Sigmoid colon (tissue), 6 donors: ENCODE measurements at regions not wholly inside any gene's neighbourhood (a gene's known extent, or its start where the extent isn't known, plus 50 kb on each side); places are given as distances from the start of the nearest gene placed in this dataset.

Experiments used
- DNase-seq: peaks from one replicate; pipeline ENCODE4 v3.0.0-alpha.2; 2019
- H3K27ac ChIP-seq, 4 donors: fragments of 200-600 bp; sonication (generic); one replicate each; pipeline ENCODE4 v1.5.1; 2016 to 2019; ENCODE audit warnings: mild to moderate bottlenecking in 1 of 4
- H3K27me3 ChIP-seq, 3 donors: fragments of 200-600 bp; sonication (generic); one replicate each; pipeline ENCODE4 v1.5.1; 2019; ENCODE audit warnings: mild to moderate bottlenecking in 1 of 3
- H3K36me3 ChIP-seq, 4 donors: fragments of 200-600 bp; sonication (generic); one replicate each; pipeline ENCODE4 v1.5.1; 2016 to 2019
- H3K4me1 ChIP-seq, 4 donors: fragments of 200-600 bp; sonication (generic); one replicate each; pipeline ENCODE4 v1.5.1; 2017 to 2019
- H3K4me3 ChIP-seq, 4 donors: fragments of 200-600 bp; sonication (generic); one replicate each; pipeline ENCODE4 v1.5.1; 2017 to 2019; ENCODE audit warnings: mild to moderate bottlenecking in 2 of 4, moderate library complexity in 1 of 4
- H3K9me3 ChIP-seq, 4 donors: fragments of 200-600 bp in 3 of 4; sonication (generic) in 3 of 4; one replicate each; pipeline versions ENCODE4 v1.5.1 to v1.6.1; 2013 to 2019
- CTCF ChIP-seq, 4 experiments: fragments of 450-650 bp in 3 of 4; fragments of 200-600 bp in 1 of 4; IDR thresholded peaks; one replicate each; pipeline ENCODE4 v1.5.1; 2016 to 2019; ENCODE audit warnings: antibody characterized with exemption in 4 of 4, mild to moderate bottlenecking in 3 of 4, moderate library complexity in 2 of 4
- EP300 ChIP-seq, 4 donors: sonication (generic); formaldehyde crosslinking; IDR thresholded peaks; one replicate each; pipeline ENCODE4 v1.6.1; 2017; ENCODE audit warnings: antibody characterized with exemption in 4 of 4
- POLR2A ChIP-seq, 2 donors: fragments of 450-650 bp; IDR thresholded peaks; one replicate each; pipeline ENCODE4 v1.6.1; 2016; ENCODE audit warnings: antibody characterized with exemption in 2 of 2, mild to moderate bottlenecking in 2 of 2, moderate library complexity in 2 of 2
- POLR2AphosphoS5 ChIP-seq, 4 donors: sonication (generic); formaldehyde crosslinking; IDR thresholded peaks; one replicate each; pipeline ENCODE4 v1.6.1; 2017; ENCODE audit warnings: antibody characterized with exemption in 4 of 4
- WGBS, 2 donors: extraction: QIAGEN DNeasy Blood & Tissue Kit; methylation state at CpG; one replicate each; pipeline ENCODE4 v1.1.7; 2013; 5-methylcytosine and 5-hydroxymethylcytosine counted together
- intact Hi-C: fragments of 100-400 bp; cut with DNase I; formaldehyde crosslinking; loops from one replicate; pipeline ENCODE4 v1.15.1; 2023
- donor health status: healthy with polysubstance abuse.
- donor health status: healthy.

- WGBS, 2 donors, result 95 to 96% methylated on average over 2 of the region's 2 CpGs
Observed at GRCh38 chr9:38240051-38240450, 152.5 kb upstream of the ALDH1B1 start.

GRCh38 chr9:38235244-38235643, 157.3 kb upstream of the ALDH1B1 start:
- Histone ChIP-seq H3K4me1 (no peaks in the 10 kb centered on the region), H3K9me3 (no peaks in the 10 kb centered on the region), H3K27ac (no peak overlapping the region), H3K27me3 (no peaks in the 10 kb centered on the region), H3K36me3 (no peaks in the 10 kb centered on the region), H3K4me3 (no peak overlapping the region)
- TF ChIP-seq EP300 (IDR thresholded peaks at IDR 0.05) (no peak), POLR2A (IDR thresholded peaks at IDR 0.05) (no peak), POLR2AphosphoS5 (IDR thresholded peaks at IDR 0.05) (no peak), CTCF (IDR thresholded peaks at IDR 0.05) (no peak)
- DNase-seq, result no peak
- WGBS, 2 donors, result 90 to 94% methylated on average over 5 of the region's 5 CpGs
- intact Hi-C loops, result no loop called here

More at GRCh38 chr9:38240051-38240450, 152.5 kb upstream of the ALDH1B1 start:
- Histone ChIP-seq H3K9me3 (no peaks in the 10 kb centered on the region), H3K27me3 (no peaks in the 10 kb centered on the region), H3K4me3 (no peak overlapping the region), H3K36me3 (no peaks in the 10 kb centered on the region), H3K27ac (no peak overlapping the region), H3K4me1 (no peaks in the 10 kb centered on the region)
- DNase-seq, result no peak
- TF ChIP-seq EP300 (IDR thresholded peaks at IDR 0.05) (no peak), POLR2A (IDR thresholded peaks at IDR 0.05) (no peak), CTCF (IDR thresholded peaks at IDR 0.05) (no peak), POLR2AphosphoS5 (IDR thresholded peaks at IDR 0.05) (no peak)
- intact Hi-C loops, result no loop called here

GRCh38 chr9:38234479-38235170, 157.9 kb upstream of the ALDH1B1 start:
- DNase-seq, result no peak
- no peak overlapping the region for H3K4me3 ChIP-seq
- no peak overlapping the region for H3K27ac ChIP-seq
- H3K27me3 ChIP-seq, result no peaks in the 10 kb centered on the region
- intact Hi-C loops, result no loop called here
- no peak for TF ChIP-seq POLR2A (IDR thresholded peaks at IDR 0.05)
- no peak for TF ChIP-seq EP300 (IDR thresholded peaks at IDR 0.05)
- TF ChIP-seq POLR2AphosphoS5 (IDR thresholded peaks at IDR 0.05), result no peak
- H3K36me3 ChIP-seq, result no peaks in the 10 kb centered on the region
- no peaks in the 10 kb centered on the region for H3K9me3 ChIP-seq
- 76% methylated on average over 5 of the region's 5 CpGs for WGBS, 2 donors
- no peaks in the 10 kb centered on the region for H3K4me1 ChIP-seq

- Histone ChIP-seq H3K9me3 (no peaks in the 10 kb centered on the region), H3K36me3 (no peaks in the 10 kb centered on the region), H3K27me3 (no peaks in the 10 kb centered on the region), H3K4me3 (no peak overlapping the region), H3K27ac (no peak overlapping the region), H3K4me1 (no peaks in the 10 kb centered on the region)
- intact Hi-C loops, result no loop called here
- no peak for TF ChIP-seq EP300 (IDR thresholded peaks at IDR 0.05)
- no peak for TF ChIP-seq POLR2A (IDR thresholded peaks at IDR 0.05)
- no peak for TF ChIP-seq POLR2AphosphoS5 (IDR thresholded peaks at IDR 0.05)
- TF ChIP-seq CTCF (IDR thresholded peaks at IDR 0.05), result no peak
- 94 to 95% methylated on average over 9 of the region's 9 CpGs for WGBS, 2 donors
- no peak for DNase-seq
Observed at GRCh38 chr9:38233796-38234355, 158.6 kb upstream of the ALDH1B1 start.

GRCh38 chr9:38233343-38233742, 159.2 kb upstream of the ALDH1B1 start:
- DNase-seq, result no peak
- H3K4me3 ChIP-seq, result no peak overlapping the region
- H3K4me1 ChIP-seq, result no peaks in the 10 kb centered on the region
- TF ChIP-seq POLR2AphosphoS5 (IDR thresholded peaks at IDR 0.05) (no peak), EP300 (IDR thresholded peaks at IDR 0.05) (no peak), POLR2A (IDR thresholded peaks at IDR 0.05) (no peak), CTCF (IDR thresholded peaks at IDR 0.05) (no peak)
- no peaks in the 10 kb centered on the region for H3K27me3 ChIP-seq
- intact Hi-C loops, result no loop called here
- WGBS, 2 donors, result 58 to 85% methylated on average over 10 of the region's 10 CpGs
- no peak overlapping the region for H3K27ac ChIP-seq
- no peaks in the 10 kb centered on the region for H3K36me3 ChIP-seq
- no peaks in the 10 kb centered on the region for H3K9me3 ChIP-seq
